ENCODE measurements at regions not wholly inside any gene's neighbourhood (a gene's known extent, or its start where the extent isn't known, plus 50 kb on each side); places are given as distances from the start of the nearest gene placed in this dataset.

- TF ChIP-seq CTCF (IDR thresholded peaks at IDR 0.05) (no peak), POLR2A (IDR thresholded peaks at IDR 0.05) (no peak)
These were observed 251.9 kb downstream of the IGSF11 start for GRCh38 chr3:118782755-118783202.

Data from right lobe of liver (tissue), 4 donors.